ENCODE measurements at regions not wholly inside any gene's neighbourhood (a gene's known extent, or its start where the extent isn't known, plus 50 kb on each side); places are given as distances from the start of the nearest gene placed in this dataset. TPM values are rescaled to one million over a fixed set of nuclear protein-coding genes. Genes with fewer than 3 reads are reported as not detected.

- H3K9me3 ChIP-seq (ENCODE audit: control insufficient read depth, insufficient read depth, low read length), result no peaks in the 10 kb centered on the region
- no peak overlapping the region for H3K4me3 ChIP-seq (ENCODE audit: low read depth, low read length)
- TF ChIP-seq CTCF (IDR thresholded peaks at IDR 0.05; ENCODE audit: low read depth, low read length), result no peak
- H3K27ac ChIP-seq (ENCODE audit: low read depth, low read length), result no peak overlapping the region
- CTCF ChIA-PET, result no interaction called here
- no peak for DNase-seq (ENCODE audit: low read depth, low spot score)
- POLR2A ChIA-PET, result no interaction called here
- no peaks in the 10 kb centered on the region for H3K27me3 ChIP-seq (ENCODE audit: control insufficient read depth, insufficient read depth, low read length)
These were observed 60.8 kb upstream of the TBXT start for GRCh38 chr6:166228425-166228824.

GRCh38 chr6:166223079-166223478 lies 55.4 kb upstream of the TBXT start:
- DNase-seq (ENCODE audit: low read depth, low spot score), result no peak
- no peak for TF ChIP-seq CTCF (IDR thresholded peaks at IDR 0.05; ENCODE audit: low read depth, low read length)
- Histone ChIP-seq H3K27me3 (ENCODE audit: control insufficient read depth, insufficient read depth, low read length) (no peaks in the 10 kb centered on the region), H3K9me3 (ENCODE audit: control insufficient read depth, insufficient read depth, low read length) (no peaks in the 10 kb centered on the region), H3K27ac (ENCODE audit: low read depth, low read length) (no peak overlapping the region), H3K4me3 (ENCODE audit: low read depth, low read length) (no peak overlapping the region)
- ChIA-PET POLR2A (no interaction called here), CTCF (interaction anchor here (0.6 kb wide), 1 partner anchor 24 kb away, joined by 3 read pairs; no protein-coding TSS in a partner anchor)

- no peak for DNase-seq (ENCODE audit: low read depth, low spot score)
- POLR2A ChIA-PET, result no interaction called here
These were observed 55.0 kb upstream of the TBXT start for GRCh38 chr6:166222631-166223030.

GRCh38 chr6:166221636-166222035 lies 54.0 kb upstream of the TBXT start:
- H3K4me3 ChIP-seq (ENCODE audit: low read depth, low read length), result no peak overlapping the region
- H3K9me3 ChIP-seq (ENCODE audit: control insufficient read depth, insufficient read depth, low read length), result no peaks in the 10 kb centered on the region
- POLR2A ChIA-PET, result no interaction called here
- CTCF ChIA-PET, result no interaction called here
- TF ChIP-seq CTCF (IDR thresholded peaks at IDR 0.05; ENCODE audit: low read depth, low read length), result no peak
- H3K27ac ChIP-seq (ENCODE audit: low read depth, low read length), result no peak overlapping the region
- no peak for DNase-seq (ENCODE audit: low read depth, low spot score)
- no peaks in the 10 kb centered on the region for H3K27me3 ChIP-seq (ENCODE audit: control insufficient read depth, insufficient read depth, low read length)

More at GRCh38 chr6:166222631-166223030, 55.0 kb upstream of the TBXT start:
- CTCF ChIA-PET, result no interaction called here
- TF ChIP-seq CTCF (IDR thresholded peaks at IDR 0.05; ENCODE audit: low read depth, low read length), result no peak
- no peak overlapping the region for H3K27ac ChIP-seq (ENCODE audit: low read depth, low read length)
- no peak overlapping the region for H3K4me3 ChIP-seq (ENCODE audit: low read depth, low read length)
- H3K9me3 ChIP-seq (ENCODE audit: control insufficient read depth, insufficient read depth, low read length), result no peaks in the 10 kb centered on the region
- H3K27me3 ChIP-seq (ENCODE audit: control insufficient read depth, insufficient read depth, low read length), result no peaks in the 10 kb centered on the region

- ChIA-PET CTCF (no interaction called here), POLR2A (no interaction called here)
- Histone ChIP-seq H3K4me3 (ENCODE audit: low read depth, low read length) (no peak overlapping the region), H3K9me3 (ENCODE audit: control insufficient read depth, insufficient read depth, low read length) (no peaks in the 10 kb centered on the region), H3K27ac (ENCODE audit: low read depth, low read length) (no peak overlapping the region), H3K27me3 (ENCODE audit: control insufficient read depth, insufficient read depth, low read length) (no peaks in the 10 kb centered on the region)
- TF ChIP-seq CTCF (IDR thresholded peaks at IDR 0.05; ENCODE audit: low read depth, low read length), result no peak
- no peak for DNase-seq (ENCODE audit: low read depth, low spot score)
These were observed 53.4 kb upstream of the TBXT start for GRCh38 chr6:166221040-166221439.

Small RNA genes in the stretch of these regions (small RNA-seq; reads per million reads assigned to genes)
- gene AL121956.5 (ENCODE audit: insufficient read length, low read depth), result not detected
- not detected for gene GNG5P1 (ENCODE audit: insufficient read length, low read depth)

Measured in AG04450 (cell line).